Naive B cell (primary cell): ENCODE measurements at regions not wholly inside any gene's neighbourhood (a gene's known extent, or its start where the extent isn't known, plus 50 kb on each side); places are given as distances from the start of the nearest gene placed in this dataset.

Experiments used
- ATAC-seq, 2 donors: fragments of 150-1000 bp; cut with Tn5 transposase; 2 replicates each; pipeline ENCODE4 v1.10.0; 2021; ENCODE audit warnings: low read depth in 2 of 2, mild to moderate bottlenecking in 2 of 2, moderate library complexity in 2 of 2
- DNase-seq: peaks from one replicate; pipeline ENCODE4 v3.0.0; 2022
- H3K27ac Mint-ChIP-seq, 6 donors: one replicate each; pipeline ENCODE4 v1.8.0; 2020 to 2022; ENCODE audit warnings: mild to moderate bottlenecking in 6 of 6, mixed read lengths in 6 of 6, moderate library complexity in 5 of 6, inconsistent platforms in 2 of 6
- H3K27me3 Mint-ChIP-seq, 3 donors: one replicate each; pipeline ENCODE4 v1.8.0; 2021 to 2022; ENCODE audit warnings: mixed read lengths in 3 of 3, mild to moderate bottlenecking in 1 of 3
- H3K36me3 Mint-ChIP-seq, 2 donors: one replicate each; pipeline ENCODE4 v1.8.0; 2020 to 2022; ENCODE audit warnings: mixed read lengths in 2 of 2, inconsistent platforms in 1 of 2, mild to moderate bottlenecking in 1 of 2
- H3K4me1 Mint-ChIP-seq, 3 donors: one replicate each; pipeline ENCODE4 v1.8.0; 2020 to 2022; ENCODE audit warnings: mixed read lengths in 3 of 3, inconsistent platforms in 1 of 3, mild to moderate bottlenecking in 1 of 3, moderate library complexity in 1 of 3
- H3K4me3 Mint-ChIP-seq, 8 donors: one replicate each; pipeline ENCODE4 v1.8.0; 2020 to 2022; ENCODE audit warnings: mild to moderate bottlenecking in 8 of 8, mixed read lengths in 8 of 8, moderate library complexity in 8 of 8, inconsistent platforms in 2 of 8
- H3K9me3 Mint-ChIP-seq, 7 donors: one replicate each; pipeline ENCODE4 v1.8.0; 2020 to 2022; ENCODE audit warnings: mixed read lengths in 7 of 7, mild to moderate bottlenecking in 5 of 7, inconsistent platforms in 2 of 7, moderate library complexity in 1 of 7

- Mint-ChIP-seq H3K27me3 (no peaks in the 10 kb centered on the region), H3K4me1 (no peaks in the 10 kb centered on the region), H3K36me3 (no peaks in the 10 kb centered on the region), H3K27ac (no peak overlapping the region), H3K4me3 (no peak overlapping the region), H3K9me3 (peaks cover 0 to under 1% (median 0%) of the 10 kb centered on the region in 7 donors)
- DNase-seq (no peak), ATAC-seq (no peak)
Observed at GRCh38 chr4:35217331-35217730, 1027.0 kb downstream of the ARAP2 start.

- DNase-seq, result no peak
- Mint-ChIP-seq H3K27ac (no peak overlapping the region), H3K4me1 (no peaks in the 10 kb centered on the region), H3K36me3 (no peaks in the 10 kb centered on the region), H3K4me3 (no peak overlapping the region), H3K27me3 (no peaks in the 10 kb centered on the region), H3K9me3 (peaks cover 0 to 5% (median 0%) of the 10 kb centered on the region in 7 donors)
- no peak for ATAC-seq
Observed at GRCh38 chr4:35228313-35228712, 1016.0 kb downstream of the ARAP2 start.

GRCh38 chr4:35229021-35229420 lies 1015.3 kb downstream of the ARAP2 start:
- no peaks in the 10 kb centered on the region for H3K36me3 Mint-ChIP-seq

GRCh38 chr4:35237924-35238323 lies 1006.4 kb downstream of the ARAP2 start:
- peaks cover 0 to 18% (median 8%) of the 10 kb centered on the region in 7 donors for H3K9me3 Mint-ChIP-seq
- H3K4me3 Mint-ChIP-seq, result no peak overlapping the region
- no peak for ATAC-seq
- no peaks in the 10 kb centered on the region for H3K36me3 Mint-ChIP-seq
- no peak overlapping the region for H3K27ac Mint-ChIP-seq
- DNase-seq, result no peak
- no peaks in the 10 kb centered on the region for H3K27me3 Mint-ChIP-seq
- no peaks in the 10 kb centered on the region for H3K4me1 Mint-ChIP-seq

More at GRCh38 chr4:35229021-35229420, 1015.3 kb downstream of the ARAP2 start:
- DNase-seq, result no peak
- Mint-ChIP-seq H3K4me1 (no peaks in the 10 kb centered on the region), H3K27ac (no peak overlapping the region), H3K9me3 (peaks cover 0 to 5% (median under 1%) of the 10 kb centered on the region in 7 donors), H3K4me3 (no peak overlapping the region), H3K27me3 (no peaks in the 10 kb centered on the region)
- no peak for ATAC-seq

GRCh38 chr4:35238793-35239192 lies 1005.5 kb downstream of the ARAP2 start:
- H3K27me3 Mint-ChIP-seq, result no peaks in the 10 kb centered on the region
- H3K4me3 Mint-ChIP-seq, result no peak overlapping the region
- H3K4me1 Mint-ChIP-seq, result no peaks in the 10 kb centered on the region
- H3K27ac Mint-ChIP-seq, result no peak overlapping the region
- DNase-seq (no peak), ATAC-seq (no peak)
- peaks cover 0 to 22% (median 11%) of the 10 kb centered on the region in 7 donors for H3K9me3 Mint-ChIP-seq
- H3K36me3 Mint-ChIP-seq, result no peaks in the 10 kb centered on the region

- DNase-seq, result no peak
- Mint-ChIP-seq H3K36me3 (no peaks in the 10 kb centered on the region), H3K4me1 (no peaks in the 10 kb centered on the region), H3K9me3 (peaks cover 0 to 17% (median 2%) of the 10 kb centered on the region in 7 donors), H3K27me3 (no peaks in the 10 kb centered on the region), H3K4me3 (no peak overlapping the region), H3K27ac (no peak overlapping the region)
- ATAC-seq, result no peak
Observed at GRCh38 chr4:35246493-35246892, 997.8 kb downstream of the ARAP2 start.

GRCh38 chr4:35247047-35247446 lies 997.3 kb downstream of the ARAP2 start:
- ATAC-seq (no peak), DNase-seq (no peak)
- no peaks in the 10 kb centered on the region for H3K4me1 Mint-ChIP-seq
- peaks cover 0 to 17% (median 2%) of the 10 kb centered on the region in 7 donors for H3K9me3 Mint-ChIP-seq
- H3K36me3 Mint-ChIP-seq, result no peaks in the 10 kb centered on the region
- no peaks in the 10 kb centered on the region for H3K27me3 Mint-ChIP-seq
- H3K4me3 Mint-ChIP-seq, result no peak overlapping the region
- no peak overlapping the region for H3K27ac Mint-ChIP-seq

- no peak overlapping the region for H3K4me3 Mint-ChIP-seq
- ATAC-seq (no peak), DNase-seq (no peak)
- H3K9me3 Mint-ChIP-seq, result no peaks in the 10 kb centered on the region
- no peaks in the 10 kb centered on the region for H3K27me3 Mint-ChIP-seq
- H3K36me3 Mint-ChIP-seq, result no peaks in the 10 kb centered on the region
- H3K4me1 Mint-ChIP-seq, result no peaks in the 10 kb centered on the region
- no peak overlapping the region for H3K27ac Mint-ChIP-seq
Observed at GRCh38 chr4:35250331-35250730, 994.0 kb downstream of the ARAP2 start.

GRCh38 chr4:35250761-35251160 lies 993.6 kb downstream of the ARAP2 start:
- Mint-ChIP-seq H3K9me3 (no peaks in the 10 kb centered on the region), H3K4me1 (no peaks in the 10 kb centered on the region)

GRCh38 chr4:35252071-35252470 lies 992.2 kb downstream of the ARAP2 start:
- H3K9me3 Mint-ChIP-seq, result no peaks in the 10 kb centered on the region
- no peaks in the 10 kb centered on the region for H3K27me3 Mint-ChIP-seq
- no peaks in the 10 kb centered on the region for H3K36me3 Mint-ChIP-seq
- no peak overlapping the region for H3K4me3 Mint-ChIP-seq
- no peak overlapping the region for H3K27ac Mint-ChIP-seq
- H3K4me1 Mint-ChIP-seq, result no peaks in the 10 kb centered on the region
- no peak for DNase-seq
- no peak for ATAC-seq

More at GRCh38 chr4:35250761-35251160, 993.6 kb downstream of the ARAP2 start:
- Mint-ChIP-seq H3K36me3 (no peaks in the 10 kb centered on the region), H3K27ac (no peak overlapping the region), H3K27me3 (no peaks in the 10 kb centered on the region), H3K4me3 (no peak overlapping the region)
- DNase-seq (no peak), ATAC-seq (no peak)

- no peak for DNase-seq
- H3K27me3 Mint-ChIP-seq, result no peaks in the 10 kb centered on the region
- no peak for ATAC-seq
- no peaks in the 10 kb centered on the region for H3K9me3 Mint-ChIP-seq
- no peak overlapping the region for H3K4me3 Mint-ChIP-seq
- H3K36me3 Mint-ChIP-seq, result no peaks in the 10 kb centered on the region
- no peak overlapping the region for H3K27ac Mint-ChIP-seq
- H3K4me1 Mint-ChIP-seq, result no peaks in the 10 kb centered on the region
Observed at GRCh38 chr4:35252866-35253265, 991.4 kb downstream of the ARAP2 start.

- no peak overlapping the region for H3K4me3 Mint-ChIP-seq
- H3K4me1 Mint-ChIP-seq, result no peaks in the 10 kb centered on the region
- no peak for ATAC-seq
Observed at GRCh38 chr4:35253331-35253730, 991.0 kb downstream of the ARAP2 start.

GRCh38 chr4:35286434-35286833 lies 957.9 kb downstream of the ARAP2 start:
- Mint-ChIP-seq H3K4me1 (no peaks in the 10 kb centered on the region), H3K27ac (no peak overlapping the region), H3K9me3 (peaks cover 0 to 7% (median 2%) of the 10 kb centered on the region in 7 donors), H3K36me3 (no peaks in the 10 kb centered on the region), H3K27me3 (no peaks in the 10 kb centered on the region), H3K4me3 (no peak overlapping the region)
- ATAC-seq (no peak), DNase-seq (no peak)

More at GRCh38 chr4:35253331-35253730, 991.0 kb downstream of the ARAP2 start:
- Mint-ChIP-seq H3K27me3 (no peaks in the 10 kb centered on the region), H3K9me3 (no peaks in the 10 kb centered on the region), H3K36me3 (no peaks in the 10 kb centered on the region), H3K27ac (peak overlapping the region in 1 of 6 donors; percentile 18)
- DNase-seq, result no peak

- Mint-ChIP-seq H3K4me1 (no peaks in the 10 kb centered on the region), H3K27me3 (no peaks in the 10 kb centered on the region), H3K36me3 (no peaks in the 10 kb centered on the region), H3K27ac (no peak overlapping the region), H3K4me3 (no peak overlapping the region), H3K9me3 (peaks cover 0 to 3% (median 0%) of the 10 kb centered on the region in 7 donors)
- ATAC-seq (no peak), DNase-seq (no peak)
Observed at GRCh38 chr4:35300996-35301774, 943.1 kb downstream of the ARAP2 start.
